ENCODE measurements at regions not wholly inside any gene's neighbourhood (a gene's known extent, or its start where the extent isn't known, plus 50 kb on each side); places are given as distances from the start of the nearest gene placed in this dataset.

DNA sequence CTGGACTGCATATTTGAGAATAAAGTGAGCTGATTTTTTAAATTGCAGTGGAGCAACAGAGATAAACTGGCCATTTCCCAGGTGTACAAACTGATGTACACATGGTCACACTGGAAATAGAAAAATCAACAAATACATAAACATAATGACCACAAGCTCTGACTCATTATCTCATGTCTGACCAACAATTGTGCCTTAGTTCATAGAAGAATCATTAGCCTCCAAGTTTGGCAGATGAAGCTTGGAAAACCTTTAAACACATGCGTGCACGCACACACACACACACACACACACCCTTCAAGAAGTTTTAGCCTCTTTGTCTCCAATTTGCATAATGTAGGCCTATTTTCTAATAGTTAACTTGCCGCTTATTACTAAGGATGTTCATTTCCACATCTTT lies 308.9 kb upstream of the POM121L12 start:
- no peak for ATAC-seq
- intact Hi-C loops (cut with DNase I, micrococcal nuclease): no loop called here
- DNase-seq: no peak

DNA sequence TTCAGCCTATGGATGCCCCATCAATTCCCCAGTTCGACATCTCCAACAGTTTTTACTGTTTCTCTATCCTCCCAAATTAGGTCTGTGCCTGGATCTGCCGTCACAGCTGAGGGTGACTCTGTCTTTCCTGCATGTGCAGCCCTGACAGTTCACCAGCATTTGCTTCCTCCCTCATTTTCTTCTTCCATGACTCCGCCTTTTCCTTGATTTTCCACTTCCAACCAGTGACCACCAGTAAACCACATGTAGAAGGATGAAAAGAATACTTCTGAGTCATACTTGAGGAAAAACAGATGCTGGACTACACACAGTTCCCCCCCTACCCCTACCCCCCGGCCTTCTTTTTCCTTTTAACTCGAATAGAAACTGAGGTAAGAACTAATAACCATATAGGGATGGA lies 311.8 kb upstream of the POM121L12 start:
- intact Hi-C loops (cut with DNase I, micrococcal nuclease): no loop called here
- ATAC-seq (no peak), DNase-seq (no peak)

DNA sequence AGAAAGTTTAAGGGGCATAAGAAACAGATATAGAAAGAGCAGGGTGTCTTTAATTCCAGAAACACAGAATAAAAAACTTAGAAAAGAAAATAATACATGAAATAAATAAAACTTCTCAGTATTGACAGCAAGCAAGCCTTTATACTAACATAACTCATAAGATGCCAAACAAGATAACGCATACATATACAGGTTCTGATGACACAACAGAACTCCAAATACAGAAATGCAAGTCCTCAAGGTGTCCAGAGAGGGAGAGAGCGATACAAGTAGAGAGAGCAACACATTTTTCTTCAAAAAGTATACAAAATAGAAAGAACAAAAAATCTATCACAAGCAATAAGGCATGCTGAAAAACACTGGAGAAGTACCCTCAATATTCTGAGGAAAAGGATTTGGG lies 314.6 kb upstream of the POM121L12 start:
- intact Hi-C loops (cut with DNase I, micrococcal nuclease): no loop called here
- no peak for ATAC-seq
- DNase-seq: no peak

DNA sequence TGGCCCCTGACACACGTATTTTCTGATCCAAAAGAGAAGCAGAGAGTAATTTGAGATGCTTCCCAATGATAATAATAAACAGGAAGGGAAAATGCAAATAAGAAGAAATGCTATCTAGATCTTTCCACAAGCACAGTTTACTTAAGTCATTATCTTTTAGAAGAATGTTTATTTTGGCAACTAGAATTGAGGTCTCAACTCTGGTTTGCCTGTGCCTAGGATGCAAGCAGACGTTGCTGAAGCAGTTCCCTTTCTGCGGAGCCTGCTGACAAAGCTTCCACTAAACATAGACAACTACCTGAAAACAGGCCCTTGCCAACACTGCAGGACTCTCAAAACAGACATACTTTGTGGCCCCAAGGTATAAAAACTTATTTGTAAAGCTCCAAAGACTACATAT lies 315.8 kb upstream of the POM121L12 start:
- no peak for DNase-seq
- intact Hi-C loops (cut with DNase I, micrococcal nuclease): no loop called here
- no peak for ATAC-seq

DNA sequence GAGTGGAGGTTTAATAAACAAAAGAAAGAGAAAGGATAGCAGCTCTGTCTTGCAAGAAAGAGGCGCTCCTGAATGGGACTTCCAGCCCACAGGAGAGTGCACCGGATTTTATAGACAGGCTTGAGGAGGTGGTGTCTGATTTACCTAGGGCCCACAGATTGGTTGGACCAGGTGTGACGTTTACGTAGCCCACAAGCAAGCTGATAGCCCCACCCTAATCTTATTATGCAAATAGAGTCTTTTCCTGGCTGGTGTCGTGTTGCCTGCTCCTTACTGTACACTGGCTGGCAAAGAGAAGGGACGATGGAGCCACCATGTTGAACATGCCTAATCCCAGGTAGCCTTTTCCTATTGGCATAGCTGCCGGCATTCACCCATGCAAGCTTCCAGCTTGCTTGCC lies 319.7 kb upstream of the POM121L12 start:
- intact Hi-C loops (cut with DNase I, micrococcal nuclease): no loop called here
- no peak for ATAC-seq

DNA sequence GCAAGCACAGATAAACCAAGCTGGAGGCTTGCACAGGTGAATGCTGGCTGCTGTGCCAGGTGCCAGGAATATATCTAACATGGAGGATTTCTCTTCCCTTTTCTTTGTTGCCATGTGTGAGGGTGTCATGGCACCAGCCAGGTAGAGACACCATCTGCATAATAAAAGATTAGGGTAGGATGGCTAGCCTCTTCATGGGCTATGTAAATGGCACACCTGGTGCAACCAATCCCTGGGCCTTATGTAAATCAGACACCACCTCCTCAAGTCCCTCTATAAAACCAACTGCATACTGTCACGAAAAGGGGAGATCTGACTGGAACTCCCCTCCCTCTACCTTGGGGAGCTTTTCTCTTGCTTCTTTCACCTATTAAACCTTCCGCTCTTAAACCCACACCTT lies 322.5 kb upstream of the POM121L12 start:
- no peak for DNase-seq
- intact Hi-C loops (cut with DNase I, micrococcal nuclease): no loop called here
- ATAC-seq: no peak

More for the DNA sequence above, 319.7 kb upstream of the POM121L12 start:
- DNase-seq: no peak

DNA sequence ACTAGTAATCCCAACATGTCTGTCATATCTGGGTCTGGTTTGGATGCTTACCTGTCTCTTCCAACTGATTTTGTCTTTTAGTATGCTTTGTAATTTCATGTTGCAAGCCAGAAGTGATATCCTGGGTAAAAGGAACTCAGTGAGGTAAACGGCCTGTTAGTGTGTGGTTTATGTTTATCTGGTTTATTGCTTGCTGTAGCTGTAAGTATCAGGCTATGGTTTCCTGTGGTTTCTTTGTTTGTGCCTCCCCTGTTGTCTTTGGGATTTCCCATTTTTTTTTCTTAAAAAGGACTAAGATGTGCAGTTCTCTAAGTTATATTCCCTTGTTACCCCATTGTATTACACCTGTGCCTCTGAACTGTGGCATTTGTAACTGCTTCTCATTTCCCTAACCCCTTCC lies 323.5 kb upstream of the POM121L12 start:
- DNase-seq: no peak
- intact Hi-C loops (cut with DNase I, micrococcal nuclease): no loop called here
- no peak for ATAC-seq

DNA sequence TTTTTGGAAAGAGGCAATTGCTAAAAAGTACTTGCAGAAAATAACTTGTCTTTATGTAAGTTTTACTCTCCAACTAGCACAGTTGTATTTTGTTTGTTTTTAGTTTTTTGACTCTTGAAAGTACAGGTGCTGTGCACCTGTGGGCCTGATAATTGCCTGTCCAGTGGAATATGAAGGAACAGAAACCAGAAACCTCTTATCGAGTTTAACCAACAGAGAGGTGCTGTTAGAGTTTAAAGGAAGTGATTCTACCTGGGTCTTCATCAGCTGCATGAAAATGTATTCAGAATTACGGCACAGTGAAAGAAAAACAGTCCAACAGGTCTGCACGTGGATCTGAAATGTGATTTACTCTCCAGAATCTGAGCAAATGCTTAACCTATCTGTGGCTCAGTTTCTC lies 326.6 kb upstream of the POM121L12 start:
- intact Hi-C loops (cut with DNase I, micrococcal nuclease): no loop called here
- DNase-seq: no peak
- ATAC-seq: no peak

DNA sequence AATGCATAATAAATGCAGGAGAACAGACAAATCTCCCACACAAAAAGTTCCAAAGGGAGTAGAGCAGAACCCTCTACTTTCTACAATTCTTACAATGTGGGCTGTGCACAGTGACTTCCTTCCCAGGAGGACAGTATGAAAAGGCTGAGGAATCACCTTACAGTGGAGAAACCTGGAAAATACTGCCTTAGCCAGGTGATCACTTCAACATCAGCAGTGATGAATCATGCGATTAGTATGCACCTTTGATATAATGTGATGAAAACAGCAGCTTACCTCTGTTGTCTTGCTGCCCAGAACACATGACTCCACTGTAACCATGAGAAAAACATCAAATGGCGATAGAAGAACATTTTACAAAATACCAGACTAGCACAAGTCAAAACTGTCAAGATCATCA lies 329.7 kb upstream of the POM121L12 start:
- intact Hi-C loops (cut with DNase I, micrococcal nuclease): no loop called here
- ATAC-seq (no peak), DNase-seq (no peak)

DNA sequence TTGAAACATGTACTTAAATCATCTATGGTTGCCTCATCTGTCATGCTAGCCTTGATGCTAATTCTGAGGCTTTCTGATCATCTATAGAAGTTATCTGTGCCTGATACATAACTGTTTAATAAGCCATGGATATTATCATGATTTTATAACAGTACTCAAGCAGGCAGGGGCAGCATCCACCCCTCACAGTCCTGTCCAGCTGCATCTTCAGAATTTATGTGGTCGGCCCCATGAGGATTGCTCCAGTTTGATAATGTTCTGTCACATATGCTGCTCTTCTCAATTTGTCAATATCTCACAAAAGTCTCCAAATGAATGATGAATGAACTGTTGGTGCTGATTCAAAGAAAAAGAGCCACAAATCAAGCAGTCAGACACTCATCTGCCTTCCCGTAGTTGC lies 335.1 kb upstream of the POM121L12 start:
- ATAC-seq: no peak
- DNase-seq: no peak
- intact Hi-C loops (cut with DNase I, micrococcal nuclease): no loop called here

DNA sequence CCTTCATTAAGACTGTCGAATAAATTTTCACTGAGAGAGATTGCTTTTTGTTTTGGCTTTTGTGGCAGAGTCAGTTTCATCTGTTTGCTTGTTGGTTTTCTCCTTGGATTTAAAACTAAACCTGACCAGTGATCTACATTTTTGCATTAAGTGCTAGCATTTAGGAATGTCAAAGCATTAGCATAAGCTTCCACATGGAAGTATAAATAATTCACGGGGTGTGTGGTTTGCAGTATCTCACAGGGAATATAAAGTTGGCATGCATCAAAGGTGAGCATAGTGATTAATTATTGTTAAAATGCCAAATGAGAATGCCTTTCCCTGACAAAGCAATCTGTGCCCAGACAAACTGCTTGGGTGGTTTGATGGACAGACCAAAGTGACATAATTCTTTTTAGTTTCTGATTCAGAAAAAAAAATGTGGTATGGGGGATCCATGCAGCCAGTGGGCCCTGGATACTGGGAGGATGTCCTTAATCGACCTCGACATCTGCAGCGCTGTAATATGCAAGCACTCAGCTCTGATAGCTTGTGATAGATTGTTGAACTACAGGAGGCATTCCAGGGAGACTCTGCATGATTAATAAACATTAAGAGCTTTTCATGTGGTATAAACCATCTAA lies 339.3 kb upstream of the POM121L12 start:
- intact Hi-C loops (cut with DNase I, micrococcal nuclease): no loop called here
- DNase-seq: no peak
- ATAC-seq: no peak

DNA sequence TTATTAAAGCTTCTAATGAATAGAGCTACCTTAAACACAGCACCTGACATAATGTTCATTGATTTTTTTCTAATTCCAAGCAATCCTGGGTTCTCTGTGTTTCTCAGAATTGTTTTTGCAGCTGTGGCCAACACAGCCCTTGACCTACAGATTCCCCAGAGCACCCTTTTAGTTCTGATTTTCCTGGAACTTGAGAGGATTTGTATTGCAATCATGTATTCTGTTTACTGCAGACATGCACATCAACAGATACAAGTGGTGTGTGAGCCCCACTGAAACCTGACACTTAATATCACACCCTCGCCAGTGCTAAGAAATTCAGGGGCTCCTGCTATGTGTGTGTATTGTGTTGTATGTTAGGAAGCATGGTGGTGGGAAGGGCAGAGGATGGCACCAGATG lies 344.2 kb upstream of the POM121L12 start:
- DNase-seq (no peak), ATAC-seq (no peak)
- intact Hi-C loops (cut with DNase I, micrococcal nuclease): no loop called here

DNA sequence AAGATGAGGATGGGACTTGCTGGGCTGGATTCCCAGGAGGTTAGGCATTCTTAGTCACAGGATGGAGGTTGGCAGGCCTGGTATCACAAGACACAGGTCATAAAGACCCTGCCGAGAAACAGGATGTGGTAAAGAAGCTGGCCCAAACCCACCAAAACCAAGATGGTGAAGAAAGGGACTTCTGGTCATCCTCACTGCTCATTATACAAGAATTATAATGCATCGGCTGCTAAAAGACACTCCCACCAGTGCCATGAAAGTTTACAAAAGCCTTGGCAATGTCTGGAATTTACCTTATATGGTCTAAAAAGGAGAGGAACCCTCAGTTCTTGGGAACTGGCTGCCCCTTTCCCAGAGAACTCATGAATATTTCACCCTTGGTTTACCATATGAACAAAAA lies 345.5 kb upstream of the POM121L12 start:
- no peak for DNase-seq
- intact Hi-C loops (cut with DNase I, micrococcal nuclease): no loop called here
- no peak for ATAC-seq

DNA sequence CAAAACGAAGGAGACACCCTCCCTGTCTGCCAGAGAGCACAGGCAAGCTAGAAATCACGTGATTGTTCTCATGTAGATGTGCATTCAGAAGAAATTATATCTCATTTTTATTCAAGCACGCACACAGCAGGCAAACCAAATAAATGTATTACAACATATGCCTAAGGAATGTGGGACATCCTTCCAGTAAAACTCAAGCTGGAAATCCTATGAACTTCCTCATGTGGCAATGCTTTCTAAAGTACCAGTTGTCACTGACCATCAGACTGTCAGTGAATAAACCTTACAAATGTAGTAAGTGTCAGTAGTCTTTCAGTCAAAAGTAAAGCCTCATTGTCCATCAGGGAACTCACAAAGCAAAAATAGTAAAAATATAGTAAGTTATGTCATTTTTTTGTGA lies 350.1 kb upstream of the POM121L12 start:
- intact Hi-C loops (cut with DNase I, micrococcal nuclease): no loop called here
- DNase-seq (no peak), ATAC-seq (no peak)

DNA sequence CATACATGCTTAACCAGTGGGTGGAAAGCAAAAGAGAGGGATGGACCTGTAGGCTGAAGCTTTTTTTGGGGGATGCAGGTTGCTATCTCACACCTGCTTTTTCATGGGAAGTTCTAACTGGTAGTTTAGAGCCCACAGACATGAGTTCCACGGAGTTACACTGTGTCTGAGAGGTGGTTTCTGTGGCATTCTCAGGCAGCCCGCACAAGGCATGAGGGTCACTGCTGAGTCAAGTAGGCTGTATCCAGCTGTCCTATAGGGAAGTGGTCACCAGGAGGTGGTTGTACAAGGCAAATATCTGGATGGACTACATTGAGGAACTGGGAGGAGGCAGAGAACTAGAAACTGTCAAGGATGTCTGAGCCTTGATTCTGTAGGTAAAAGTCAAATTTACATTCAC lies 351.0 kb upstream of the POM121L12 start:
- intact Hi-C loops (cut with DNase I, micrococcal nuclease): no loop called here
- DNase-seq (no peak), ATAC-seq (no peak)

DNA sequence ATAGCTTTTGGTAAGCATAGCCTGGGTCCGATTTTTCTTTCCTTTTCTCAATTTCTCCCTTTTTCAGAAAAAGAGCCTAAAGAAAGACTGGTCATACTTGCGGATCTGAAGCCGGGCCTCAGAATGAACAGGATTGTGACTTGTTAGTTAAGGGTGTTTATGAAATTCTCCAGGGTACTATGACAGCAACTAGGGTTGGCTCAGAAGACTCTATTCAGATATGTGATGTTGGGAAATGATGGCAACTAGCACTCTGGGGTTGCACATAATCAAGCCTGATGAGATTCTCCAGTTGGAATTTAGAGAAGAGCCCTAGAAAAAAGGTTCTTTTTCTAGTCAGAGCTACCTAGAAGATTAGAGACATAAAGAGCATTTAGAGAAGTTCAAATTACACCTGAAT lies 352.4 kb upstream of the POM121L12 start:
- ATAC-seq: no peak
- intact Hi-C loops (cut with DNase I, micrococcal nuclease): no loop called here
- no peak for DNase-seq

DNA sequence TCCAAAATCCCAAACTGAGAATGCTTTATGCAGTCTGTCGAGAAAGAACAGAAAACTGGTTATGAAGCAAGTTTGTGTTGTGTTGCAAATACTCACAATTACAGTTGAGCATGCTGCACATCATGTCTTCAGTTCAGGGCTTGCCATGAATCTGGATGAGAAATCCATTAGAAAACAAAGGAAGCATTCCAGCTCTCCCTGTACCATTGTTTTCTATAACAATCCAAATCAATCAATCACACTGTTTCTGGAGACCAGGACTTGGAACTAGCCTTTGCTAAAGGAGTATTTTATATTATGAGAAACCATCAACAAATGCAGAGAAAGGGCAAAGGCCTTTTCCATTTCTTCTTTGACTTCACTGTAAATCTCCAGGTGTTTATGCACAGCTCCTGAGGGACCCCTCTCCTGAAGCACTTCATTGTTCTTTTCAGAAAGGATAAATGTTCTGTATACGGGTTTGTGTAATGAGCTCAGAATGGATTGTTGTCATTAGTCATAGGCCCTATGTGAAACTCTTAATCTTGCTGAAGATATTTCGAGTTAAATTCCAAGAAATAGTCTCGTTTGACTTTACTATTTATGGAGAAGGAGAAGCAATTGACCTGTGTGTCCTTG lies 364.7 kb upstream of the POM121L12 start:
- no peak for DNase-seq
- intact Hi-C loops (cut with DNase I, micrococcal nuclease): no loop called here
- ATAC-seq: no peak

DNA sequence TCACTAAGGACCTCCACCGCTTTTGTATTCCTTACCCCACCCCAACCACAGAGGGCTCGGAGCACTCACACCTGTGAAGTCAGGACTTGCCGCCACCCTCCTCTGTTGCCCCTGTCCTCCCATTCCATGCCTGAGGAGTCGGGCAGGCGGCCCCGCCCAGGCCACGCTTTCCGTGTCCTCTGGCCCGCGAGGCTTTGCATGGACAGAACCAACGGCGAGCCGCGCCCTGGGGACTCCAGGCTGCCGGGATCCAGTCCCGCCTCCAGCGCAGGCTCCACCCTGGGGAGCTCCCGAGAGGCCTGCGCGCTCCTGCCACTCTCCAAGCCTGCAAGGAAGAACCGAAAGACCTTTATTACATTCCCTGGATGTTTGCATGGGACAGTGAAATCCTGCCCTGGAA lies 366.4 kb upstream of the POM121L12 start:
- DNase-seq (no peak), ATAC-seq (no peak)
- intact Hi-C loops (cut with DNase I, micrococcal nuclease): no loop called here

DNA sequence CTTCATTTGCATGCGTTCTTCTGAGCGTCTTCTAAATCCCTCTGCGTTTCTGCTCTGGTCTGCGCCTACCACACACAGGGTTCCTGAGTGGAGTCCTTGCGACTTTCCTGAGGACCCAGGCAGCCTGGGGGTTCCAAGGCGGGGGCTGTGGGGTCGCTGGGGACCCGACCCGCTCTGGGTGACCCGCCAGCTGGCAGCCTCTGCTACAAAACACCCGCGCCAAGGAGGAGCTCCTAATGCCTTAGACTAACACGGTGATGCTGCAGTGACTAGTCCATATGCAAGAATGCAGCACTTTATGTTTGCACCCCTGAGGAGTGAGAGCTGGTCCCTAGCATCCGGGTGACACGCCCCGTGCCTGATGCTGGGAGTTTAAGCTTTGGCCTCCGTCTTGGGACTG lies 367.0 kb upstream of the POM121L12 start:
- intact Hi-C loops (cut with DNase I, micrococcal nuclease): no loop called here
- ATAC-seq (no peak), DNase-seq (no peak)

DNA sequence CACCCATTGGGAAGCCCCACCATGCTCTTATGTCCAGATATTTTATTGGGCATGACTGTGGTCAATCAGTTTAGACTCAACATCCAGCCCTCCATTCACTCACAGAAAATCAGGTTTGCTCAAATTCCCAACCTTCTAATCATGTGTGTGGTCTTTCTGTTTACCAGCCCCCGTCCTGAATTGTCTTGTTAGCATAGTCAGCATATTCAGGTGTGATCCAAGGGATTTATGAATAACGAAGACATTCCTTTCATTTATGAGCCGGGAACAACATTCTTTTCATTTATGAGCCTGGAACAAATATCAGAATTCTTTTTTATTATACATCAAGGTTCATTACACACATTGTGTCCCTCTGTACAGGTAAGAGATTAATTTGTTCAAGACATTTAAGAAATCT lies 376.3 kb upstream of the POM121L12 start:
- DNase-seq (no peak), ATAC-seq (no peak)
- intact Hi-C loops (cut with DNase I, micrococcal nuclease): no loop called here

DNA sequence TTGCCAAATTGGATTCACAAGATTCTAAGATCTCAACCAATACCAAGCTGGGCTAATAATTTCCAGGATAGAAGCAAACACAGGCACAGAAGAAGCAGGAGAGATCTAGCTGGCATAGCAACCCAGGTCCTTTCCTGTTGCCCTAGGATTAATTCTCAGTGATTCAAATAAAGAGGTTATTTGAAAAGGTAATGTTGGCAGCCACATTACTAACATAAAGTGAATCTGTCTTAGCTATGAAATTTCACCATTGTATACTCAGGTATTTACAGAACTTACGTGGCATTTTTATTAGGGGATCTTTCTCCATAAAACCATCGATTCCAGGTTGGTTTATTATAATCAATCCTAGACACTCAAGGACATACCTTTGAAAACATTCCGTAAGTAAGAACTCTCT lies 379.3 kb upstream of the POM121L12 start:
- intact Hi-C loops (cut with DNase I, micrococcal nuclease): no loop called here
- no peak for DNase-seq
- no peak for ATAC-seq

Data from left colon (tissue), 2 donors.